Amniotic epithelial cell (primary cell): ENCODE measurements at regions not wholly inside any gene's neighbourhood (a gene's known extent, or its start where the extent isn't known, plus 50 kb on each side); places are given as distances from the start of the nearest gene placed in this dataset.
"Not testable (repeated sequence)": the region's sequence is repeated elsewhere in the genome, so short reads cannot be mapped to it uniquely, and the experiment has no call there.

Experiments used
- DNase-seq: peaks from one replicate; pipeline ENCODE4 v3.0.0-alpha.2; 2010; ENCODE audit warnings: low read depth

- DNase-seq, result no peak
These were observed 228.2 kb downstream of the STK31 start for GRCh38 chr7:23938215-23938614.

- peak; percentile 63 for DNase-seq
These were observed 229.0 kb downstream of the STK31 start for GRCh38 chr7:23938937-23939552.

GRCh38 chr7:23939747-23940146 is 229.7 kb downstream of the STK31 start:
- not testable (repeated sequence) for DNase-seq

GRCh38 chr7:23941551-23941950 is 231.5 kb downstream of the STK31 start:
- peak; percentile 84 for DNase-seq

- no peak for DNase-seq
These were observed 232.0 kb downstream of the STK31 start for GRCh38 chr7:23942032-23942431.

- no peak for DNase-seq
These were observed 234.1 kb downstream of the STK31 start for GRCh38 chr7:23944131-23944530.

- DNase-seq, result no peak
These were observed 235.5 kb downstream of the STK31 start for GRCh38 chr7:23945472-23945871.

- no peak for DNase-seq
These were observed 245.1 kb downstream of the STK31 start for GRCh38 chr7:23955145-23955544.

GRCh38 chr7:23955600-23956149 is 245.7 kb downstream of the STK31 start:
- no peak for DNase-seq

GRCh38 chr7:23956772-23957576 is 247.0 kb downstream of the STK31 start:
- DNase-seq, result peak; percentile 55

GRCh38 chr7:23959821-23960220 is 249.8 kb downstream of the STK31 start:
- no peak for DNase-seq

- DNase-seq, result no peak
These were observed 250.3 kb downstream of the STK31 start for GRCh38 chr7:23960361-23960760.

GRCh38 chr7:23963461-23964165 is 253.6 kb downstream of the STK31 start:
- DNase-seq, result no peak

GRCh38 chr7:23964715-23965114 is 254.7 kb downstream of the STK31 start:
- DNase-seq, result no peak

- DNase-seq, result peak; percentile 76
These were observed 255.3 kb downstream of the STK31 start for GRCh38 chr7:23965296-23965695.

GRCh38 chr7:23966941-23967340 is 256.9 kb downstream of the STK31 start:
- DNase-seq, result no peak

GRCh38 chr7:23967949-23968599 is 258.1 kb downstream of the STK31 start:
- DNase-seq, result no peak

- DNase-seq, result peak; percentile 28
These were observed 258.8 kb downstream of the STK31 start for GRCh38 chr7:23968791-23969190.

GRCh38 chr7:23969443-23969842 is 259.4 kb downstream of the STK31 start:
- DNase-seq, result peak; percentile 65

GRCh38 chr7:23970193-23970592 is 260.2 kb downstream of the STK31 start:
- DNase-seq, result peak; percentile 70

GRCh38 chr7:23971031-23971430 is 261.0 kb downstream of the STK31 start:
- DNase-seq, result peak; percentile 53

- no peak for DNase-seq
These were observed 262.0 kb downstream of the STK31 start for GRCh38 chr7:23972057-23972456.
